ENCODE measurements at regions not wholly inside any gene's neighbourhood (a gene's known extent, or its start where the extent isn't known, plus 50 kb on each side); places are given as distances from the start of the nearest gene placed in this dataset.

GRCh38 chrX:39835241-39835640 is 262.5 kb downstream of the BCOR start:
- H3K4ac ChIP-seq (ENCODE audit: low read depth, low read length): no peak overlapping the region
- peaks cover 0 to 5% (median 0%) of the 10 kb centered on the region in 3 experiments; a peak in 6 of 7 replicates for H3K36me3 Mint-ChIP-seq (ENCODE audit: insufficient read depth in 1 of 3, low read depth in 3 of 3)
- no CpG with 5 or more reads among the region's 5 CpGs for WGBS (ENCODE audit: extremely low coverage, insufficient read length, low lambda C conversion rate)
- no peak overlapping the region for H3K4me2 ChIP-seq (ENCODE audit: insufficient read depth, insufficient read length, low read length)
- H2AFZ ChIP-seq (ENCODE audit: low read length): no peak overlapping the region
- H2BK12ac ChIP-seq (ENCODE audit: insufficient read length, low read depth, low read length): no peak overlapping the region
- H3K79me1 ChIP-seq (ENCODE audit: insufficient read depth, low read depth, low read length, poor library complexity, severe bottlenecking): no peaks in the 10 kb centered on the region
- H4K91ac ChIP-seq (ENCODE audit: insufficient read length, low read depth, low read length): no peak overlapping the region
- no peak overlapping the region for H2BK20ac ChIP-seq (ENCODE audit: low read depth, low read length, poor library complexity, severe bottlenecking)
- H3K27me3 Mint-ChIP-seq (ENCODE audit: low read depth): peaks cover 2% of the 10 kb centered on the region; the same call in 1 of the 2 replicates
- no peak overlapping the region for H4K5ac ChIP-seq (ENCODE audit: insufficient read length, low read depth, low read length)
- no peaks in the 10 kb centered on the region for H3K79me2 ChIP-seq (ENCODE audit: insufficient read depth, low read length)
- peaks cover 38 to 66% of the 10 kb centered on the region in 2 experiments for H3K9me3 Mint-ChIP-seq
- DNase-seq: no peak
- no peak for TF ChIP-seq CTCF (conservative IDR thresholded peaks at IDR 0.05)
- H3K14ac ChIP-seq (ENCODE audit: insufficient read depth, low read length): no peak overlapping the region
- no peaks in the 10 kb centered on the region for H3K4me1 ChIP-seq (ENCODE audit: insufficient read depth, low read length)
- H3K9ac ChIP-seq (ENCODE audit: extremely low read depth, insufficient read length, low read length): no peak overlapping the region
- H3K4me3 Mint-ChIP-seq: no peak overlapping the region
- no peak overlapping the region for H3T11ph ChIP-seq (ENCODE audit: low read length)
- no peak overlapping the region for H2BK5ac ChIP-seq (ENCODE audit: insufficient read length, low read length)
- H2BK120ac ChIP-seq (ENCODE audit: low read depth, low read length, poor library complexity, severe bottlenecking): no peak overlapping the region
- no peak overlapping the region for H2BK15ac ChIP-seq (ENCODE audit: low read depth, low read length)
- peaks cover 0 to 6% of the 10 kb centered on the region in 2 experiments; a peak in 1 of 4 replicates for H3K4me1 Mint-ChIP-seq
- no peak overlapping the region for H2AK5ac ChIP-seq (ENCODE audit: insufficient read length, low read length)
- H3K27ac ChIP-seq (ENCODE audit: insufficient read length, low read depth, low read length): no peak overlapping the region
- H3K23ac ChIP-seq (ENCODE audit: insufficient read length, low read depth, low read length): no peak overlapping the region
- H4K20me1 ChIP-seq (ENCODE audit: control insufficient read depth, insufficient read depth, insufficient read length): no peaks in the 10 kb centered on the region
- H3K56ac ChIP-seq (ENCODE audit: insufficient read length, low read depth, low read length): no peak overlapping the region
- H3K27me3 ChIP-seq (ENCODE audit: insufficient read depth, low read length): no peaks in the 10 kb centered on the region; the same call in 1 of the 2 replicates
- H4K8ac ChIP-seq (replicated peaks; ENCODE audit: insufficient read length, low read depth, low read length): no peak overlapping the region
- H3K18ac ChIP-seq (ENCODE audit: insufficient read length, low read depth, low read length): no peak overlapping the region
- no peak overlapping the region for H3K27ac Mint-ChIP-seq
- no peaks in the 10 kb centered on the region for H3K9me3 ChIP-seq (ENCODE audit: control insufficient read depth, low read depth, low read length)
- no peaks in the 10 kb centered on the region for H3K23me2 ChIP-seq (ENCODE audit: insufficient read length, low read depth, low read length, poor library complexity, severe bottlenecking)

Measured in H9 (cell line).